Natural killer cell (primary cell): ENCODE measurements at regions not wholly inside any gene's neighbourhood (a gene's known extent, or its start where the extent isn't known, plus 50 kb on each side); places are given as distances from the start of the nearest gene placed in this dataset.

Experiments
- ATAC-seq, 3 donors: fragments of 150-1000 bp in 2 of 3; fragments of 200-7000 bp in 1 of 3; cut with Tn5 transposase; 1 replicate in 1 of 3; 2 replicates in 2 of 3; pipeline ENCODE4 v1.10.0; 2021; ENCODE audit warnings: mild to moderate bottlenecking in 2 of 3, moderate library complexity in 2 of 3
- DNase-seq, 2 donors: peaks; one replicate each; pipeline versions ENCODE4 v3.0.0 to v3.0.0-alpha.2; 2013 to 2021; ENCODE audit warnings: mixed read lengths in 1 of 2
- H3K27ac ChIP-seq: one replicate; pipeline ENCODE4 v1.5.1; 2013; ENCODE audit warnings: mild to moderate bottlenecking, low read length
- H3K27me3 ChIP-seq: one replicate; pipeline ENCODE4 v1.6.1; 2013; ENCODE audit warnings: low read length; ENCODE audit not compliant: control insufficient read depth, insufficient read depth
- H3K36me3 ChIP-seq: one replicate; pipeline ENCODE4 v1.6.1; 2013; ENCODE audit warnings: low read length; ENCODE audit not compliant: control insufficient read depth, insufficient read depth
- H3K4me1 ChIP-seq: one replicate; pipeline ENCODE4 v1.6.1; 2013; ENCODE audit warnings: low read length; ENCODE audit not compliant: control insufficient read depth, insufficient read depth
- H3K4me3 ChIP-seq: one replicate; pipeline ENCODE4 v1.5.1; 2013; ENCODE audit warnings: low read length
- H3K9me3 ChIP-seq: one replicate; pipeline ENCODE4 v1.6.1; 2013; ENCODE audit warnings: low read length; ENCODE audit not compliant: control insufficient read depth, insufficient read depth
- H3K27ac Mint-ChIP-seq, 2 donors: one replicate each; pipeline ENCODE4 v1.8.0; 2022; ENCODE audit warnings: mild to moderate bottlenecking in 2 of 2, mixed read lengths in 2 of 2, moderate library complexity in 1 of 2
- H3K27me3 Mint-ChIP-seq, 2 donors: one replicate each; pipeline ENCODE4 v1.8.0; 2022; ENCODE audit warnings: low read depth in 2 of 2, mixed read lengths in 2 of 2
- H3K36me3 Mint-ChIP-seq: one replicate; pipeline ENCODE4 v1.8.0; 2022; ENCODE audit warnings: mixed read lengths
- H3K4me1 Mint-ChIP-seq, 2 donors: one replicate each; pipeline ENCODE4 v1.8.0; 2022; ENCODE audit warnings: mixed read lengths in 2 of 2
- H3K4me3 Mint-ChIP-seq: one replicate; pipeline ENCODE4 v1.8.0; 2022; ENCODE audit warnings: mild to moderate bottlenecking, moderate library complexity, mixed read lengths
- H3K9me3 Mint-ChIP-seq, 2 donors: one replicate each; pipeline ENCODE4 v1.8.0; 2022; ENCODE audit warnings: mixed read lengths in 2 of 2
- WGBS: methylation state at CpG from one replicate; pipeline ENCODE4 v1.1.7; 2013; ENCODE audit warnings: missing lambda C conversion rate; ENCODE audit not compliant: insufficient coverage; 5-methylcytosine and 5-hydroxymethylcytosine counted together
- intact Hi-C: fragments of 100-400 bp; cut with micrococcal nuclease; formaldehyde crosslinking; loops from one replicate; pipeline ENCODE4 v1.14.2; 2022
- TF ChIP-seq, protein P1 (sequence below): fragments of 200-600 bp; IDR thresholded peaks from one replicate; pipeline ENCODE4 v1.8.0; 2022; ENCODE audit warnings: antibody characterized with exemption

DNA sequence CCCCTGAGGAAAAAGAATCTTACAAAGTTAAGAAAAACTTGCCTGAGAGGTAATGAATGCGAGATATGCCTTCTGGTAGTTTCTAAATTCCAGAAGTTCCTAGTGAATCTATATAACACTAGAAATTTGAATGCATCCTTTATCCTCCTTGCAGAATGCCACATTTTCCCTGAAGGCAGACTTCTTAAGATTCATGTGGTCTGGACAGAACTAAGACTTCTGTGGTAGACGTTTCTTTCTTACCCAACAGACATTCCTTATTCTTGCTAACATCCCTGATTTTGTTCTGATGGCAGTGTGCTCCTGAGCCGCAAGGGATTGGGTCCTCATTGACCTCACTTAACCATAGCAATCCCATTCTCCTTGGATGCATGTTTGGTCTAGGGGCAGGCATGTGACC lies 121.3 kb upstream of the PAPPA2 start:
- Mint-ChIP-seq H3K27ac (no peak overlapping the region), H3K36me3 (no peaks in the 10 kb centered on the region), H3K4me1 (no peaks in the 10 kb centered on the region), H3K27me3 (peaks cover 0 to 3% of the 10 kb centered on the region in 2 donors), H3K9me3 (peaks cover 12 to 15% of the 10 kb centered on the region in 2 donors), H3K4me3 (no peak overlapping the region)
- ATAC-seq (no peak), DNase-seq (no peak)
- TF ChIP-seq, protein P1, sequence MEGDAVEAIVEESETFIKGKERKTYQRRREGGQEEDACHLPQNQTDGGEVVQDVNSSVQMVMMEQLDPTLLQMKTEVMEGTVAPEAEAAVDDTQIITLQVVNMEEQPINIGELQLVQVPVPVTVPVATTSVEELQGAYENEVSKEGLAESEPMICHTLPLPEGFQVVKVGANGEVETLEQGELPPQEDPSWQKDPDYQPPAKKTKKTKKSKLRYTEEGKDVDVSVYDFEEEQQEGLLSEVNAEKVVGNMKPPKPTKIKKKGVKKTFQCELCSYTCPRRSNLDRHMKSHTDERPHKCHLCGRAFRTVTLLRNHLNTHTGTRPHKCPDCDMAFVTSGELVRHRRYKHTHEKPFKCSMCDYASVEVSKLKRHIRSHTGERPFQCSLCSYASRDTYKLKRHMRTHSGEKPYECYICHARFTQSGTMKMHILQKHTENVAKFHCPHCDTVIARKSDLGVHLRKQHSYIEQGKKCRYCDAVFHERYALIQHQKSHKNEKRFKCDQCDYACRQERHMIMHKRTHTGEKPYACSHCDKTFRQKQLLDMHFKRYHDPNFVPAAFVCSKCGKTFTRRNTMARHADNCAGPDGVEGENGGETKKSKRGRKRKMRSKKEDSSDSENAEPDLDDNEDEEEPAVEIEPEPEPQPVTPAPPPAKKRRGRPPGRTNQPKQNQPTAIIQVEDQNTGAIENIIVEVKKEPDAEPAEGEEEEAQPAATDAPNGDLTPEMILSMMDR = no peak
- intact Hi-C loops = no loop called here
- 63% methylated on average over 1 of the region's 3 CpGs for whole genome bisulfite sequencing
- Histone ChIP-seq H3K4me3 (no peak overlapping the region), H3K36me3 (no peaks in the 10 kb centered on the region), H3K9me3 (peaks cover 8% of the 10 kb centered on the region), H3K27ac (no peak overlapping the region), H3K4me1 (no peaks in the 10 kb centered on the region), H3K27me3 (no peaks in the 10 kb centered on the region)

DNA sequence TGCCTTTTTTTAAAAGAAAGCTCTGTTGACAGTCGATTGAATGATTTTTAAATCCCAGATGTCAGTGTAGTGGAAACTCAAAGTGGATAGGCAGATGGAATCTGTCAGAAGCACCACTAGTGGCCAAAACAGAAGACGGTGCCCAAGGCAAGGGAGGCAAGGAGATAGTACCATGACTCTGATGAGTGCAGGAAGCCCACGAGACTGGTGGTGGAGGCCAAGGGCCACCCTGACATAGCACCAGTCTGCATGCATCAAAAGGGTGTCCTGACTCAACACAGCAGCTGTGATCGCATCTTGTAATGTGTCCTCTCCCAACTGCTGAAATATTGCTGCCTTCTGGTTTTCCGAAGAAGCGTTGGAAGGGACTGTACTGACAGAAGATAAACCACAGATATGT lies 124.1 kb upstream of the PAPPA2 start:
- Histone ChIP-seq H3K36me3 (no peaks in the 10 kb centered on the region), H3K9me3 (no peaks in the 10 kb centered on the region), H3K27ac (no peak overlapping the region), H3K27me3 (no peaks in the 10 kb centered on the region), H3K4me1 (no peaks in the 10 kb centered on the region), H3K4me3 (no peak overlapping the region)
- Mint-ChIP-seq H3K27me3 (peaks cover 0 to 3% of the 10 kb centered on the region in 2 donors), H3K4me3 (no peak overlapping the region), H3K36me3 (no peaks in the 10 kb centered on the region), H3K27ac (no peak overlapping the region), H3K4me1 (no peaks in the 10 kb centered on the region), H3K9me3 (peaks cover 5 to 7% of the 10 kb centered on the region in 2 donors)
- TF ChIP-seq, protein P1 = no peak
- DNase-seq = no peak
- intact Hi-C loops = no loop called here
- ATAC-seq = no peak
- WGBS = 83% methylated on average over 6 of the region's 6 CpGs

DNA sequence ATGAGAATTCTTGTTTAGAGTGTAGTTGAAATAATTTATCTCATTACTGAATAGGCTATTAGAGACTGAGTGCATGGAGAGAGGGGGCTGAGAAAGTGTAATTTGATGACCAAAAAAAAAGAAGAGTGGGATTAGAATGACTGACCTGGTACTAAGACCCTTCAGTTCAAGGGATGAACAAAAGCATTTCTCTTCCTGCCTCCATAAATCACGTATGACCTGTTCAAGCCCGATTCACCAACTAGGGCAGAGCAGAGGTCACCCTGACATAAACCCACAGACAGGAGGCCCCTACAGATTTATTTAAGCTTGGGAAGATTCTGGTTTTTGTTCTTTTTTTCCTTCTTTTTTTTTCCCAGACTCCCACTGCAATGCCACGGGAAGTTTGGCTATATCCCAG lies 123.7 kb upstream of the COP1 start:
- intact Hi-C loops = no loop called here
- H3K27ac ChIP-seq = no peak overlapping the region
- H3K4me3 Mint-ChIP-seq = no peak overlapping the region
- H3K4me1 ChIP-seq = no peaks in the 10 kb centered on the region
- H3K4me3 ChIP-seq = no peak overlapping the region
- no peak for DNase-seq
- no peaks in the 10 kb centered on the region for H3K36me3 ChIP-seq
- no peak for ATAC-seq
- 59% methylated on average over 3 of the region's 3 CpGs for WGBS
- H3K9me3 ChIP-seq = no peaks in the 10 kb centered on the region
- H3K4me1 Mint-ChIP-seq = no peaks in the 10 kb centered on the region
- no peaks in the 10 kb centered on the region for H3K27me3 ChIP-seq
- TF ChIP-seq, protein P1 = no peak
- H3K9me3 Mint-ChIP-seq = peaks cover 0 to under 1% of the 10 kb centered on the region in 2 donors
- no peaks in the 10 kb centered on the region for H3K27me3 Mint-ChIP-seq
- H3K27ac Mint-ChIP-seq = no peak overlapping the region
- H3K36me3 Mint-ChIP-seq = no peaks in the 10 kb centered on the region

DNA sequence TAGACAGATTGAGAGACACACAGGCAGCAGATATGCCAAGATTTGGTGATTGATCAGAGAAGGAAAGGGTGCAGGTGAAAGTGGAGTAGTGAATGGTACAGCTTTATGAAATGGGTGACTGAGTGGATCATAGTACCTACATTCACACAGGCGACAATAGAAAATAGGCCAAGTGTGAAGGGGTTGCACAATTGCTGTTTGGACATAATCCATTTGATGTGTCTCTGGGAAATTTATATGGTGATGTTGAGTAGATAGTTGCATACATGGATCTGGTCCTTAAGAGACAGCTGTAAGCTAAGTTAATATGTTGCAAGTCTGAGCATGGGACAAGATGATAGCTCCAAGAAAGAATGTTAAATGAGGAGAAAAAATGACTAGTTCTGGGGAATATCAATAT lies 118.6 kb upstream of the COP1 start:
- DNase-seq (no peak), ATAC-seq (no peak)
- intact Hi-C loops = no loop called here
- Histone ChIP-seq H3K9me3 (no peaks in the 10 kb centered on the region), H3K27me3 (no peaks in the 10 kb centered on the region), H3K36me3 (no peaks in the 10 kb centered on the region), H3K4me3 (no peak overlapping the region), H3K4me1 (no peaks in the 10 kb centered on the region), H3K27ac (no peak overlapping the region)
- Mint-ChIP-seq H3K4me3 (no peak overlapping the region), H3K4me1 (no peaks in the 10 kb centered on the region), H3K36me3 (no peaks in the 10 kb centered on the region), H3K9me3 (peaks cover 0 to 2% of the 10 kb centered on the region in 2 donors), H3K27me3 (peaks cover 0 to 3% of the 10 kb centered on the region in 2 donors), H3K27ac (no peak overlapping the region)
- TF ChIP-seq, protein P1 = no peak
- 87% methylated on average over 1 of the region's 1 CpG for WGBS
